ENCODE measurements at regions not wholly inside any gene's neighbourhood (a gene's known extent, or its start where the extent isn't known, plus 50 kb on each side); places are given as distances from the start of the nearest gene placed in this dataset.

- DNase-seq (ENCODE audit: low read depth): no peak
- no peak overlapping the region for H3K4me3 ChIP-seq (replicated peaks; ENCODE audit: low read depth, low read length)
- TF ChIP-seq, protein P1, sequence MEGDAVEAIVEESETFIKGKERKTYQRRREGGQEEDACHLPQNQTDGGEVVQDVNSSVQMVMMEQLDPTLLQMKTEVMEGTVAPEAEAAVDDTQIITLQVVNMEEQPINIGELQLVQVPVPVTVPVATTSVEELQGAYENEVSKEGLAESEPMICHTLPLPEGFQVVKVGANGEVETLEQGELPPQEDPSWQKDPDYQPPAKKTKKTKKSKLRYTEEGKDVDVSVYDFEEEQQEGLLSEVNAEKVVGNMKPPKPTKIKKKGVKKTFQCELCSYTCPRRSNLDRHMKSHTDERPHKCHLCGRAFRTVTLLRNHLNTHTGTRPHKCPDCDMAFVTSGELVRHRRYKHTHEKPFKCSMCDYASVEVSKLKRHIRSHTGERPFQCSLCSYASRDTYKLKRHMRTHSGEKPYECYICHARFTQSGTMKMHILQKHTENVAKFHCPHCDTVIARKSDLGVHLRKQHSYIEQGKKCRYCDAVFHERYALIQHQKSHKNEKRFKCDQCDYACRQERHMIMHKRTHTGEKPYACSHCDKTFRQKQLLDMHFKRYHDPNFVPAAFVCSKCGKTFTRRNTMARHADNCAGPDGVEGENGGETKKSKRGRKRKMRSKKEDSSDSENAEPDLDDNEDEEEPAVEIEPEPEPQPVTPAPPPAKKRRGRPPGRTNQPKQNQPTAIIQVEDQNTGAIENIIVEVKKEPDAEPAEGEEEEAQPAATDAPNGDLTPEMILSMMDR (IDR thresholded peaks at IDR 0.05; ENCODE audit: low read length, missing control alignments): no peak
These were observed 82.5 kb downstream of the CHST2 start for GRCh38 chr3:143201870-143202752.

DNA sequence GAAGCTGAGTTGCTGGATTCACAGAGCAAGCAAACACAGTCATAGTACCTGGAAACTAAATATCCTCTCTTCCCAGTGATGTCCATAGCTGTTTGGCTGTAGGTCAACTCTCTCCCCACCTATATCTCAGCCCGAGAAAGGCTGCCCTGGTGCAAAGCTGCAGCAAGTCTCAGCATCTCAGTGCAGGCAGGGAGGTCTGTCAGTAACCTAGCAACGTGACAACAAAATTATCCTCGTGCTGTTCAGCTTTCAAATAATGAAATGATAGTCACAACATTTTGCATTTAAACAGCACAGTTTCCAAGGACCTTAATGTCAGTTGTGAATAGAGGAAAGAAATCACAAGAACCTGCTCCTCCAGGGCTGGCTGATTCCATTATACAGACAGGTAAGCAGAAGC is 83.6 kb downstream of the CHST2 start:
- no peak for DNase-seq (ENCODE audit: low read depth)
- TF ChIP-seq, protein P1 (IDR thresholded peaks at IDR 0.05; ENCODE audit: low read length, missing control alignments): no peak
- H3K4me3 ChIP-seq (replicated peaks; ENCODE audit: low read depth, low read length): no peak overlapping the region

GRCh38 chr3:143203848-143204247 is 84.3 kb downstream of the CHST2 start:
- H3K4me3 ChIP-seq (replicated peaks; ENCODE audit: low read depth, low read length): no peak overlapping the region
- DNase-seq (ENCODE audit: low read depth): peak; percentile 11
- TF ChIP-seq, protein P1 (IDR thresholded peaks at IDR 0.05; ENCODE audit: low read length, missing control alignments): no peak

- TF ChIP-seq, protein P1 (IDR thresholded peaks at IDR 0.05; ENCODE audit: low read length, missing control alignments): no peak
- no peak for DNase-seq (ENCODE audit: low read depth)
- H3K4me3 ChIP-seq (replicated peaks; ENCODE audit: low read depth, low read length): no peak overlapping the region
These were observed 87.4 kb downstream of the CHST2 start for GRCh38 chr3:143206955-143207337.

GRCh38 chr3:143207338-143207961 is 87.9 kb downstream of the CHST2 start:
- peak; percentile 46 for DNase-seq (ENCODE audit: low read depth)
- TF ChIP-seq, protein P1 (IDR thresholded peaks at IDR 0.05; ENCODE audit: low read length, missing control alignments): no peak
- no peak overlapping the region for H3K4me3 ChIP-seq (replicated peaks; ENCODE audit: low read depth, low read length)

- H3K4me3 ChIP-seq (replicated peaks; ENCODE audit: low read depth, low read length): no peak overlapping the region
- TF ChIP-seq, protein P1 (IDR thresholded peaks at IDR 0.05; ENCODE audit: low read length, missing control alignments): no peak
- DNase-seq (ENCODE audit: low read depth): no peak
These were observed 89.6 kb downstream of the CHST2 start for GRCh38 chr3:143208976-143209714.

Data from fibroblast of pulmonary artery (primary cell).